K562 (cell line): ENCODE measurements at regions not wholly inside any gene's neighbourhood (a gene's known extent, or its start where the extent isn't known, plus 50 kb on each side); places are given as distances from the start of the nearest gene placed in this dataset.

Experiments used
- AFF1 ChIP-seq, 2 experiments: fragments of 450-650 bp; IDR thresholded peaks; 2 replicates each; pipeline ENCODE4 v1.6.1; 2018; ENCODE audit warnings: mild to moderate bottlenecking in 2 of 2, low read depth in 1 of 2; ENCODE audit not compliant: partially characterized antibody in 2 of 2
- CSDE1 ChIP-seq, 2 experiments: fragments of 450-650 bp; IDR thresholded peaks; 2 replicates each; pipeline ENCODE4 v1.6.1; 2016; ENCODE audit warnings: mild to moderate bottlenecking in 1 of 2
- EZH2 ChIP-seq: IDR thresholded peaks from 2 replicates; pipeline ENCODE4 v1.6.1; 2012; ENCODE audit warnings: low read depth, mild to moderate bottlenecking, inconsistent platforms, low read length, borderline replicate concordance
- MTA1 ChIP-seq: fragments of 450-650 bp; IDR thresholded peaks from 2 replicates; pipeline ENCODE4 v1.6.1; 2017; ENCODE audit warnings: borderline replicate concordance
- NR2C2 ChIP-seq, 2 experiments: fragments of 200-800 bp in 1 of 2; sonication (Bioruptor generic) in 1 of 2; sonication (generic) in 1 of 2; formaldehyde crosslinking in 1 of 2; IDR thresholded peaks; 2 replicates each; pipeline versions ENCODE4 v1.6.1 to v1.8.0; 2016 to 2022; ENCODE audit warnings: mild to moderate bottlenecking in 1 of 2, missing compliant biosample characterization in 1 of 2, missing genetic modification characterization in 1 of 2, missing genetic modification reagents in 1 of 2
- POLR2A ChIP-seq: fragments of 450-650 bp; conservative IDR thresholded peaks from 2 replicates; pipeline ENCODE4 v1.6.1; 2016
- PPARD ChIP-seq: fragments of 250-450 bp; sonication (Bioruptor Pico); IDR thresholded peaks from 2 replicates; pipeline ENCODE4 v1.8.0; 2022; ENCODE audit warnings: inconsistent platforms, mild to moderate bottlenecking, moderate library complexity
- SP1 ChIP-seq: sonication (generic); formaldehyde crosslinking; IDR thresholded peaks from 2 replicates; pipeline ENCODE4 v1.8.1; 2022; ENCODE audit warnings: mild to moderate bottlenecking, missing genetic modification reagents
- ZNF121 ChIP-seq: sonication (generic); formaldehyde crosslinking; conservative IDR thresholded peaks from 2 replicates; pipeline ENCODE4 v1.8.0; 2022; ENCODE audit warnings: missing genetic modification reagents
- ZZZ3 ChIP-seq: fragments of 450-650 bp; IDR thresholded peaks from 2 replicates; pipeline ENCODE4 v1.6.1; 2016; ENCODE audit warnings: antibody characterized with exemption, mild to moderate bottlenecking, moderate library complexity
- TF ChIP-seq, protein P1 (sequence below): sonication (generic); formaldehyde crosslinking; IDR thresholded peaks from 2 replicates; pipeline ENCODE4 v1.5.0; 2020; ENCODE audit warnings: missing genetic modification reagents
- TF ChIP-seq, protein P2 (sequence below), 3 experiments: IDR thresholded peaks in 2 of 3; conservative IDR thresholded peaks in 1 of 3; 2 replicates each; pipeline ENCODE4 v1.5.1; 2011 to 2012; ENCODE audit warnings: low read length in 3 of 3, mild to moderate bottlenecking in 3 of 3, control low read depth in 2 of 3, improper control_type of control experiment in 1 of 3, inconsistent platforms in 1 of 3, low read depth in 1 of 3, mixed read lengths in 1 of 3, moderate library complexity in 1 of 3; ENCODE audit not compliant: insufficient read depth in 2 of 3

DNA sequence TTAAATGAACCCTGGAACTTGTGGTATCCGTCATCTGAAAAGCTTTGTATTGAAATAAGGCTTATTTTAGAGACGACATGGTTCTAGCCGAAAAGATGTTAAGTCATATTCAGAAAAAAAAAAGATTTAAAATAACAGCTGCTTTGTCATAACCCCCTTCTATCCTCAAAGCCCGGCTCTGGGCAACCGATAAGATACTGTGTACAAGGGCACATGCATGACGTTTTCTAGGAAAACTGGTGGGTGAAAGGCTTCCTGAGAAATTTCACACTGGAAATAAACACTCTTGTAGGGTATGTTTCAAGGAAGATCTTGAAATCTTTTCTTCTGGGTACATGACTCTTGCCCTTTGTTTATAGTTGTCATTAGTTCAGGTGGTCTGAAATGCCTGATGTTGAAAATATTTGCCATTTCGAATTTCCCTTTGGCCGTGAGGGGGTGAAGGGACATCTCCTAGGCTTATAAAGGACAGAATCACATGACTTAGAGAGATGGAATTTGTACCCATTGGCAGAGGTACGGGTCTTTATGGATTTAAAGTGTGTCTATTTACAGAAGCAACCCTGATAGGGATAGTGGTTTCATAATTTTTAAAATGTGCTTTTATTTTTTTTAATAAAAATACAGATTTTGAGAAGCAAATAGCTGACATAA, 232.5 kb downstream of the PTEN start:
- TF ChIP-seq, protein P1, sequence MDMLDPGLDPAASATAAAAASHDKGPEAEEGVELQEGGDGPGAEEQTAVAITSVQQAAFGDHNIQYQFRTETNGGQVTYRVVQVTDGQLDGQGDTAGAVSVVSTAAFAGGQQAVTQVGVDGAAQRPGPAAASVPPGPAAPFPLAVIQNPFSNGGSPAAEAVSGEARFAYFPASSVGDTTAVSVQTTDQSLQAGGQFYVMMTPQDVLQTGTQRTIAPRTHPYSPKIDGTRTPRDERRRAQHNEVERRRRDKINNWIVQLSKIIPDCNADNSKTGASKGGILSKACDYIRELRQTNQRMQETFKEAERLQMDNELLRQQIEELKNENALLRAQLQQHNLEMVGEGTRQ (CRISPR knock-in tag) = no peak
- TF ChIP-seq ZZZ3 (no peak), PPARD (CRISPR knock-in tag) (no peak), MTA1 (no peak), POLR2A (no peak), SP1 (CRISPR knock-in tag) (no peak), ZNF121 (CRISPR knock-in tag) (no peak), CSDE1 (IDR thresholded peaks at IDR 0.05) (no peak), NR2C2 (CRISPR knock-in tag; IDR thresholded peaks at IDR 0.05) (no peak), NR2C2 (tag; IDR thresholded peaks at IDR 0.05) (no peak), EZH2 (no peak), AFF1 (IDR thresholded peaks at IDR 0.05; ENCODE audit: low read depth in 1 of 2, partially characterized antibody in 2 of 2) (no peak)
- TF ChIP-seq, protein P2, sequence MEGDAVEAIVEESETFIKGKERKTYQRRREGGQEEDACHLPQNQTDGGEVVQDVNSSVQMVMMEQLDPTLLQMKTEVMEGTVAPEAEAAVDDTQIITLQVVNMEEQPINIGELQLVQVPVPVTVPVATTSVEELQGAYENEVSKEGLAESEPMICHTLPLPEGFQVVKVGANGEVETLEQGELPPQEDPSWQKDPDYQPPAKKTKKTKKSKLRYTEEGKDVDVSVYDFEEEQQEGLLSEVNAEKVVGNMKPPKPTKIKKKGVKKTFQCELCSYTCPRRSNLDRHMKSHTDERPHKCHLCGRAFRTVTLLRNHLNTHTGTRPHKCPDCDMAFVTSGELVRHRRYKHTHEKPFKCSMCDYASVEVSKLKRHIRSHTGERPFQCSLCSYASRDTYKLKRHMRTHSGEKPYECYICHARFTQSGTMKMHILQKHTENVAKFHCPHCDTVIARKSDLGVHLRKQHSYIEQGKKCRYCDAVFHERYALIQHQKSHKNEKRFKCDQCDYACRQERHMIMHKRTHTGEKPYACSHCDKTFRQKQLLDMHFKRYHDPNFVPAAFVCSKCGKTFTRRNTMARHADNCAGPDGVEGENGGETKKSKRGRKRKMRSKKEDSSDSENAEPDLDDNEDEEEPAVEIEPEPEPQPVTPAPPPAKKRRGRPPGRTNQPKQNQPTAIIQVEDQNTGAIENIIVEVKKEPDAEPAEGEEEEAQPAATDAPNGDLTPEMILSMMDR (IDR thresholded peaks at IDR 0.05 in 2 of 3, conservative IDR thresholded peaks at IDR 0.05 in 1 of 3; ENCODE audit: insufficient read depth in 2 of 3, low read depth in 1 of 3, low read length in 3 of 3) = no peak
